ENCODE measurements at regions not wholly inside any gene's neighbourhood (a gene's known extent, or its start where the extent isn't known, plus 50 kb on each side); places are given as distances from the start of the nearest gene placed in this dataset.

DNA sequence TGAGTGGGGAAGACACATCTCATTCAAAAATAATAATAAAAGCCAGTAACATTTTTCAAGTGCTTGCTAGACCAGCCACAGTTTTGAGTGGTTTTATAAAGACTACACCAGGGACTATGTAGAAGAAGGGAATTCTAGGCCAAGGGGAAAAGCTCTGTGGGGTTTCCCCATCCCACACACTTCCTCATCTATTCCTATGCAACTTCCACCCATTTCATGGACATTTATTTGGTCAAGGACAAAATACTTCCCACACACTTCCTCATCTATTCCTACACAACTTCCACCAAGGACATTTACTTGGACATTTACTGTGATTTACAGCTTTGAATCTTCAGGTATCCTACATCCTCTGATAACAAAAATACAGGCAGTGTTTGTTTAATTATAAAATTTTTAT lies 86.5 kb upstream of the KLF3 start:
- in situ Hi-C loops (cut with MboI; ENCODE audit: low sequenced_read_pairs), result no loop called here

DNA sequence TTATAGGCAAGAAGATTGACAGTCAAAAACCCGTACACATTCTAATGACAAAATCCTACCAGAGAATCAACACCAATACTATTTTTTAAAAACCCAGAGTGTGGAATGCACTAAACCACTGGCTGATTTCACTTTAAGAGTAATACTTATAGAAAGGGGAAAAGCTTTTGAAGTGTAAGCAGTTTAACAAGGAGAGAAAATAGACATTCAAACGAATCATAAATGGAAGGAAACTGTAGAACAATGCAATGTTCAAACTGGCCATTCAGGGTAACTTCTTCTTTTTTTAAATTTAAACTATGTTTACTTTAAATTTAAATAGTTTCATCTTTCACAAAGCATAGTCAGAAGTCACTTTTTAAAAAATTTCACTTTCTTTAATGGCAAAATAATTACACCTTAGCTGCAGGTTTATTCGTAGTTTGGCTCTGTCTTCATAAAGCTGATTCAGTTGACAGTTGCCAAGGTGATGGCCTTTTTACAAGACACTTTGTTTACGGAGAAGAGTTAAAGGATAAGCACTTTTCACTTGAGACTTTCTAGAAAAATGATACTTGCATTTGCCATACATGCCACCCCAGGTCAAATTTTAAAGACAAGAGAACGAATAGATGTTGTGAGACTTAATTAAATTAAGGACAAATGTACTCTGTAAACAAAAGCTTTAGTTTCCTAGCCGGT lies 82.4 kb upstream of the KLF3 start:
- in situ Hi-C loops (cut with MboI; ENCODE audit: low sequenced_read_pairs), result no loop called here

DNA sequence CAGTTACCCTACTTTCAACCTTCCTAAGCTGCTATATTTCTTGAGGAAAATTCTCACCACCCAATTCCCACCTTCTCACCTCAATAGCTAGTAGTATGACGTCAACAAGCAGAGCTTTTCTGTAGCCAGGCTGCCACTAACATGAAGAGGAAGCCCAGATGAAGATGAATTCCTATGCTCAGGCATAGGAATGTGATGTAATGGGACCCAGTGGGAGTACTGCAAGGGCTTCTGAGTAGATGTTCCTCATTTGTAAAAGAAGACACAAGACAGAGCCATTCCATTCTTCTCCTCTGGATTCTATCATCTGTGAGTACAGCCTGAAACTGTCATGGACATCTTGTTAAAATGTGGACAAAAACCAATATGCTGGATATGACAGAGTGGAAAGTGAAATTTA lies 81.6 kb upstream of the KLF3 start:
- in situ Hi-C loops (cut with MboI; ENCODE audit: low sequenced_read_pairs), result no loop called here

DNA sequence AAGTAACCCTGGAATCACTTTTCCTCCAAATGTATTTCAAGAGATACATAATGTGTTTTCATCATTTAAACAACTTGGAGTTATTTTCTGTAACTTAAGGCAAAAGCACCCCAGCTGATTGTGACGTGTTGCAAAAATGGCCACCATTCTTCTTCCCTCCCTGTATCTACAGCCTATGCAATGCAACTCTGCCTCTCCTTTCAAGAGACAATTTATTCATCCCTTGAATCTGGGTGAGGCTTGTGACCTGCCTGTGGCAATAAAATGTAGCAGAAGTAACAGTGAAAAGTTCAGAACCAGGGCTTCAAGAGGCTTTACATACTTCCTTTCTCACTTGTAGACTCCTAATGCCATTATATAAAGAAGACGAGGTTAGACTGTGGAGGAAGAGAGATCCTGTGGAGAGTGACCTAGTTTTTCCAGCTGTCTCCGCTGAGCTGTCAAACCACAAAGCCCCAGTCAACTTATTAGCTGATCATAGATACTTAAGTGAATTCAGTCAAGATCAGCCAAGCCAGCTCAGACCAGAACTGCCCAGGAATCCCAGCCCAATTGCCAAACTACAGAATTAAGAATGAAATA lies 81.0 kb upstream of the KLF3 start:
- in situ Hi-C loops (cut with MboI; ENCODE audit: low sequenced_read_pairs), result no loop called here

DNA sequence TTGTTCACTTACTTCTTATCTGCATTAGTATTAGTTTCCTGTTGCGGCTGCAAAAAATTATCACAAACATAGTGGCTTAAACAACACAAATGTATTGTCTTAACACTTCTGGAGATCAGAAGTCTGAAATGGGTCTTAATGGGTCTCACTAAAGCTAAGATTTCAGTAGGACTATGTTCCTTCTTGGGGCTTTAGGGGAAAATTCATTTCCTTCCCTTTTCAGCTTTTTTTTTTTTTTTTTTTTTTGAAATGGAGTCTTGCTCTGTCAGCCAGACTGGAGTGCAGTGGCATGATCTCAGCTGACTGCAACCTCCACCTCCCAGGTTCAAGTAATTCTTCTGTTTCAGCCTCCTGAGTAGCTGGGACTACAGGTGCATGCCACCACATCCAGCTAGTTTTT lies 78.1 kb upstream of the KLF3 start:
- in situ Hi-C loops (cut with MboI; ENCODE audit: low sequenced_read_pairs), result no loop called here

DNA sequence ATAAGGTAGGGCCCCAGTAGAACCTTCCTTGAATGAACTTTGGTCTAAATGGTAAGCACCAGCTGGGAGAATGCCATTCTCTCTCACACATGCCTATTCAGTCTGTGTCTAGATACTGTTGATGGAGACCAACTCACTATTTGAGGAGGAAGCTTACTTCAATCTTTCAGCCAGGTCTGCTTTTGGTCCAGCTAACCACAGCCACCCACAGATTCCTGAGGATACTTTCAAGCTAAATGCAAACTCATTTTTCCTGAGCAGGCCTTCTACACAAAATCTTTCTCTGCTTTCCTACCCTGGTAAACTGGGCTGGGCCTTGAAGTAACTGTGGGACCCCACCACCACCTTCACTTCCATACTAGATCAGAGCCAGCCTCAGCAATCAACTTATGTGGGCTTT lies 76.9 kb upstream of the KLF3 start:
- in situ Hi-C loops (cut with MboI; ENCODE audit: low sequenced_read_pairs), result no loop called here

DNA sequence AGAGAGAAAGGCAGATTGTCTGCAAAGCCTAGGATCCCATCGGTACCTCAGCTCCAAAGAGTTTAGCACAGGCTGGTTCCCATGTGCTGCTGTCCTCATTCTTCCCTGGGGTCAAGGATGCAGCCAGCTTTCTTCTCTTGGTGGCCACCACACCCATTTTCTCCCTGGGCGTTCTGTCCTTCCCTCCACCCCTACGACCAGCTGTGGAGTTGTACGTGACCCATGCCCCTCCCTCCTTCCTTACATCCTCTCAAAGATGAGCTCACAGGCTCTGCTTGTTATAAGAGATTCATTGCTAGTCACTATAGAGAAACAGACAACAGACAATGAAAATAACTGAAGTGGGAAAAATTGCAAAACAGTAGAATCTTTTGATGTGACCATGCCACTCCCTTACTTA lies 74.0 kb upstream of the KLF3 start:
- in situ Hi-C loops (cut with MboI; ENCODE audit: low sequenced_read_pairs), result no loop called here

DNA sequence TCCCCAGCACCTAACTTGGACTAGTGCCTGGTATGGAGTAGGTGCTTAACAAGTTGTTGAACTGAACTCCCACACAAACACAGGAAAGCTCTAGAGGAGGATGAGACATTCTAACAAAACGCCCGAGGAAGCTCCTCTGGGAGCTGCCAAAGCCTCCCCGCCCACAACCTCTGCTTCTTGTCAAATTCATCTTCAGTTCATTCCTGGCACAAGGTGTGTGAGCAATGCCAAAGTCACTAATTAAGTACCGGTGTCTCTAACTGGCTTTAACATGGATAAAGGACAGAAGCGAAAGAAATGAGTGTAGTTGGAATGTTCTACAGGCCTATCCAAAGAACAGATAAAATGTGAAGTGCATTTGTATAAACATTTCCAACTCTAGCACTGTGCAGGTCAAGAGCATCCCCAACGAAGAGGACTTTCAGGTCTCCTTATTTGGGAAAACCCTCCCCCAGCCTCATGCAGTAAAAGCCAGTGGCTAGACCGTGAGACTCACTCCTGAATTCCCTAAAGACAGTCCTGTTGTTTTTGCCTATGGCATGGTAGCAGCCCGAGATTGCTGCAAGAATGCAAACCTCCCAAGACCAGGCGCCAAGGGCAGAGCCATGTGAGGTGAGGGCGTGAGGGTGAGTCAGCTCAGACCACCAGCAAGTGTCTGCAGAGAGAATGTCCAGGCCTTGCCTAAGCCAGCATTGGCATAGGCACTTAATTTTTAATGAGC lies 72.2 kb upstream of the KLF3 start:
- in situ Hi-C loops (cut with MboI; ENCODE audit: low sequenced_read_pairs), result no loop called here

DNA sequence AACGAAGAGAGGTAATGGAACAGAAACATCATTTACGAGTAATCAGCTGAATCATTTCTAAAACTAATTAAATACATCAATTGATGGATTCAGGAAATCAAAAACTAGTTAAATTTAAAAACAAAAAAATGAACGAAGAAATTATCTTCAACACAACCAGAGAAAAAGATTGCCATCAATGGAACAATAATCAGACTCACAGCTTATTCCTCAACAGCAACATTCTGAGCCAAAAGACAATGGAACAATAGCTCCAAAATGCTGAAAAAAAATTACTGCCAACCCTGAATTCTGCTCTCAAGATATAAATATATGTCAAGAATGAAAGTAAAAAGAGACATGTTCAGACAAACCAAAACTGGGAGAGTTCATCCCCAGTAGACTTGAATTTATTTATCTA lies 65.5 kb upstream of the KLF3 start:
- in situ Hi-C loops (cut with MboI; ENCODE audit: low sequenced_read_pairs), result no loop called here

DNA sequence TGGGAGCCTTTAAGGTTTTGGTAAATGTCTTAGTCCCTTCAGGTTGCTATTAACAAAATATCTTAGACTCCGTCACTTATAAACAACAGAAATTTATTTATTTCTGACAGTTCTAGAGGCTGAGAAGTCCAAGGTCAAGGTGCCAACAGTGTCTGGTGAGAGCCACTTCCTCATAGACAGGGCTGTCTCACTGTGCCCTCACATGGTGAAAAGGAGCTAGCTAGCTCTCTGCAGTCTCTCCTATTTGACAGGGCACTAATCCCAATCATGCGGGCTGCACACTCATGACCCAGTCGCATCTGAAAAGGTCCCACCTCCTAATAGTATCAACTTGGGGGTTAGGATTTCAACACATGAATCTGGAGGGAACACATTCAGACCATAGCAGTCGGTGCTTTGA lies 63.4 kb upstream of the KLF3 start:
- in situ Hi-C loops (cut with MboI; ENCODE audit: low sequenced_read_pairs), result no loop called here

DNA sequence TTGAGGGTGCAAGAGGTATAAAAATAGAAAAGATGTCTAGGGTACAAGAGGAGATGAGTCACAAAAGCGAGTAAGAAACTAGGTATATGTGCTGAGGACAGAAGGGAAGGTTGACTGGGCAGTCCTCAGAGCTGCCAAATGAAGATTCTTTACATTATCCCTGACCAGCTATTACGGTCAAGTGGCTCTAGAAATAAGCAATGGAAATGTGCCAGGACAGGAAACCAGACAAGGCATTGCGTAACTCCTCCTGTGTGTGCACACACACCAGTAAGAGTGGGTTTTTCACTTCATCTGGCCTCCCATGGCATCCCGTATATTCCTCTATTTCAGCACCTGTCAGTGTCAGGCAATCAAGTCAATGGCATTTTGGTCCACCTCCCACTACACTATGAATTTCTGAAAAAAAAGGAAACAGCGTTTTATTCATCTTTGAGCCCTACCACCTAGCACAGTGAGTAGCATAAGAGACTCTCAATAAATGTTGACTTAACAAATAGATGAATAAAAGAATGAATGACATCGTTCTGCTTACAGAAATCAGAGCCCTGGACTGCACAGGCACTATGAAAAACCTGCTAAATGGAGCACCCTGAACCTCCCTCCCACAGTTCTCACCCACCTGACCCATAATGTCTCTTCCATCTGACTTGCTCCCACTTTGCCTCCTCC lies 62.6 kb upstream of the KLF3 start:
- in situ Hi-C loops (cut with MboI; ENCODE audit: low sequenced_read_pairs), result no loop called here

DNA sequence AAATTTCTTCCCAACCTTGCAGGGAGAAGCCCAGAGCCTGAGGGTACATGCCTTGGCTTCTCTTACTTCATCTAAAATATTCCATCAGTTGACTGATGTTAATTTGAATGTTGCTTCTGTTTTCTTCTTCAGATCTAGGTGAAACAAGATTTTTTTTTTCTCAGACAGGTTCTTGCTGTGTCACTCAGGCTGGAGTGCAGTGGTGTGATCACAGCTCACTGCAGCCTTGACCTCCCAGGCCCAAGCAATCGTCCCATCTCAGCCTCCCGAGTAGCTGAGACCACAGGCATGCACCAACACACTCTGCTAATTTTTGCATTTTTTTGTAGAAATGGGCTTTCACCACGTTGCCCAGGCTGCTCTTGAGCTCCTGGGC lies 62.1 kb upstream of the KLF3 start:
- in situ Hi-C loops (cut with MboI; ENCODE audit: low sequenced_read_pairs), result no loop called here

DNA sequence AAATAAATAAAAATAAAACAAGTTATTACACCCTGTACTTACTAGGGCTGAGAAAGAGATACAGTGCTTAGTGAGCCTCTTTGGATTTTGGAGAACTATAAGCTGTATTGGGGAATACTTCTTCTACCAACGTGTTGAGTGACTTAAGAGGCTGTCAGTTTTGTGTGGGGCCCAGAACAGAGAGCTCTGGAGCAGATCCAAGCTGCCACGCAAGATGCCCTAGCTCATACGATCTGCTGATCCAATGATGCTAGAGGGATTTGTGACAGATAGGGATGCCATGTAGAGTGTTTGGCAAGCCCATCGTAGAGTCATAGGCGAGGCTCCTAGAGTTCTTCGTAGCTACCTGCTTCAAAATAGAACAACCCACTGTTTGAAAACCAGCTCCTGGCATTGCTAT lies 60.3 kb upstream of the KLF3 start:
- in situ Hi-C loops (cut with MboI; ENCODE audit: low sequenced_read_pairs), result no loop called here

DNA sequence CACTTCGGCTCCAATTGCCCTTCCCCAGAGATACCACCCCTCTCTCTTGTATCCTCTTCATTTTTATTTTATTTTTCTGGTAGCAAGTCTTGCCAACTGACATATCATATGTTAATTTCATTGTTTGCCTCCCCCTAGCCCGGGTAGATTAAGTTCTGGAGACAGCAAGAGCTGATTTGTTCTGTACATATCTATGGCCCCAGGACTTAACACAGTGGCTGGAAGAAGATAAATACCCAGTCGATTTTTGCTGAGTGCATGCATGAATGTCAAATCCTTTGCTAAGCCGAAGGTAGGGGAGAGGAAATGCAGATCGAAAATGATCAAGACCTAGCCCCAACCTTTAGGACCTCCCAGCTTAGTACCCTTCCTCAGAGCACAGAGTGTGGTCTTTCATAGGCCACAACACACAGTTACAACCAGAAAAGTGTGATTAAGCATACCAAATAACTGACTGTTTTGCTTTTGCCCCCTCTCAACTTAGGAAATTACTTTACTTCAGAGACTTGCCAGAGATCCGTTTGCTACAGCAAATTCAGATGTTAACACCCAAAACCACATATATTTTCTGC lies 58.7 kb upstream of the KLF3 start:
- in situ Hi-C loops (cut with MboI; ENCODE audit: low sequenced_read_pairs), result no loop called here

DNA sequence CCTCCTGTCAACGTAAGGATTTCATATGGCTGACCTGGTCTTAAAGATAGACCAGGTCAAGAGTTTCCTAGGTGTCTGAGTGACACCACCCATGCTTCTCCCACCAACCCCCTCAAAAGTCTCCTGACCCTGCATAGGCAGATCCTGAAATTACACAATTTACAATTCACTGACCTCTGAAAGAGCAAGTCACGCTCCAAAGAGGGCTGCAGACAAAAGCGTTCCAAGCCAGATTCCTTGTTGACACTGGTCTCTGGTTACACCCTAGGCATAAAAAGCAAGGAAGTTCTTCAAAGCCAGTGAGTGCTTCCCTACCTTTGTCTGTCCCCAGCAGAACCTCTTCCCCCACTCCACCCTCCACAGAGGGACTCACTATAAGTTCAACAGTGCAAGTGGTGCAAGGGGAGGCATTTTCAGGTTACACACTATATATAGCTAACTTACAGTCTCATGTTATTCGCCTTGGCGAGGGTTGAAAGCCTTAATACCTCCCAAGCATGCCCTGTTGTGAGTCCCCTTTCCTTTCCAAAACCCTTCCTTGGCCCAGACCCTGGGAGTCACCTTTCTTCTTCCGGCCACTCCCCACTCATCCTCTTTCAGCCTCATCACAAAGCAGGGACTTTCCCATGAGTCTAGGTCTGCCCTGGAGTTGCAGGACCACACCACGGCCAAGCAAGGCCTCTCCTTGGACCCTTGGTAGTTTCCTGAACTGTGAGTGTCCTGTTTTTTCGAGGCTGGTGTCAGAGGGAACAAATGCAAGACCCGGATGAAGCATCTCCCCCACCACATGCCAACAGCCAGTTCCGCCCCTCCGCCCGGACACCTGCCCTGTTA lies 58.0 kb upstream of the KLF3 start:
- in situ Hi-C loops (cut with MboI; ENCODE audit: low sequenced_read_pairs), result no loop called here

DNA sequence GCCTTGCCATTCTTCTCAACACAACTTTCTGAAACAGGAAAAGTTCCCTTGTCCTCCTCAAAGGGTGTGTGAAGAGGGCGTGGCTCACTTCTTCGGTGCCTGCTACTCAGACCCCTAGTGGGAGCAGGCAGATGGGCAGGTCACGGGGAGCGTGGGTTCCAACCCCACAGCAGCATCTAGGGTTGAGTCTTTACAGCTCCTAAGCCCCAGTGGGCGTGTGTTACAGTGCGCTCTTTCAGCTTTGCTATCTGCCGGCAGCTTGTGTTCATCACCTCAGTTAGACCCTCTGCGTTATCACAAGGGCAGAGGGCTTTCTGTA lies 57.5 kb upstream of the KLF3 start:
- in situ Hi-C loops (cut with MboI; ENCODE audit: low sequenced_read_pairs), result no loop called here

DNA sequence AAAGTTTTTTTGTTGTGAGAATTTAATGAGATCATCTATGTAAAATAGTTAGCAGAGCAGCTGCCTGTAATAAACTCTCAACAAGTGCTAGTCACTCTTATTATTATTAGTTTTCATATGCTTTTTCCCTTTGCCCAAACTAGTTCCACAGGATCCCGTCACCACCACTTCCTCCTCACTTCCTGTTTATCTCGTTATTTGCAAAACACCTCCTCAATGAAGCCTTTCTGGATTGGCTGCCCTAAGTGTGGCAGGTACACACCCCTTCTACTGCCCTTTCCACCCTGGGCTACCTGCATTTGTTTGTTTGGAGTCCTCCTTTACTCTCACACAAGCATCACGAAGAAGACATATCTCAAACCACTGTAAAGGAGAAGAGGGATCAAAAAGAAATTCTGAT lies 54.4 kb upstream of the KLF3 start:
- in situ Hi-C loops (cut with MboI; ENCODE audit: low sequenced_read_pairs), result no loop called here

DNA sequence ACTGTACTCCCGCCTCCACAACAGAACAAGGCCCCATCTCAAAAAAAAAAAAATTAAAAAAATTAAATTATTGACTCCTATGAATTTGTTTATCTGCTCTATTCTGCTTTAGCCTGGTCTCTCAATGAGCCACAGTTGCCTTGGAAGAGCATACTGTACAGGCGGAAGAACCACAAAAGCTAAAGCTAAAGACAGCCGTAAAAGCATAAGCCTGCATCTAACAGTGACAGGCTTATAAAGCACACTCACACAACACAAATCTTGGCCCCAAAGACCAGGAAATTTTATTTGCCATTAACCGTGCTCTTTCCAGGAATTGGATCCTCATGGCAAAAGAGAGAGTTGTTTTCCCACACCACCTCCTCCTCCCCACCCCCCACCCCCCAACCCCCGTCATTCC lies 53.5 kb upstream of the KLF3 start:
- in situ Hi-C loops (cut with MboI; ENCODE audit: low sequenced_read_pairs), result no loop called here

DNA sequence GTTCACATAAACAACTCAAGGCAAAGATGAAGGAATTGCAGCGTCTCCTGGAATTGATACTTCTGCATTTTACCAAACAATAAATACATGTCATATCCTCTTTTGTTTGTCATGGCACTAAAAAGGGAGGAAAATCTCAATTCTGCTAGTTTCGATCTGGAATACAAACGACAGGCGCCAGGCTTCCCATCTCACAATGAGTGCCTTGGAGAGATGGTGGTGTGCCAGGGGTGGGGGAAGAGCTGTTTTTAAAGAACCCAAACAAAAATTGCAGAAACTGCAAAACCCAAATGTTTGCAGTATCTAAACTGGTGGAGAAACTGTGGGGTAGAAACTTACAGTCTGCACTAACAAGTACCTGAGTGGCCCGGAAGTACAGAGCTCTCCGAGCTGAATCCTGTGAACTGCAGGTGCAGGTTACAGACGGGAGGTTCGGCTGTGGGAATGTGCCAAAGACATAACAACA lies 53.0 kb upstream of the KLF3 start:
- in situ Hi-C loops (cut with MboI; ENCODE audit: low sequenced_read_pairs), result no loop called here

DNA sequence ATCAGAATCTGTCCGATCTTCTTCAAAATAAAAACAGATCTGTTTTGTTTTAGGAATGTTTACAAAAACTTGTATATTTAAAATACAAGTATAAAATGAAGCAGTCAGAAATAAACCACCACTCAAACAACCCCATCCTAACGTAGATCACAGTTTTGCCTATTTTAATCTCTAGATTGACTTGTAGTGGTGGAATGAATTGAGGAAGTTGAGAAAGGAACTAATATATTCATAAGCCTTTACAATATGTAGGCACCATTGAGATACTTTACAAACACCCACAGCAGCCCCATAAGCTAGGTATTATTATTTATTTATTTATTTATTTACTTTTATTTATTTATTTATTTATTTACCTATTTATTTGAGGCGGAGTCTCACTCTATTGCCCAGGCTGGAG lies 52.3 kb upstream of the KLF3 start:
- in situ Hi-C loops (cut with MboI; ENCODE audit: low sequenced_read_pairs), result no loop called here
